Uterus (tissue), 3 donors: ENCODE measurements at regions not wholly inside any gene's neighbourhood (a gene's known extent, or its start where the extent isn't known, plus 50 kb on each side); places are given as distances from the start of the nearest gene placed in this dataset.
"Not testable (repeated sequence)": the region's sequence is repeated elsewhere in the genome, so short reads cannot be mapped to it uniquely, and the experiment has no call there.

Experiments
- DNase-seq, 2 donors: peaks; one replicate each; pipeline ENCODE4 v3.0.0-alpha.2; 2019 to 2020
- H3K27ac ChIP-seq, 2 donors: fragments of 200-600 bp; sonication (generic); 1 replicate in 1 of 2; 2 replicates in 1 of 2; pipeline ENCODE4 v1.5.1; 2016 to 2018
- H3K27me3 ChIP-seq, 2 donors: fragments of 200-600 bp; sonication (generic); one replicate each; pipeline ENCODE4 v1.5.1; 2018 to 2019; ENCODE audit warnings: control low read depth in 1 of 2
- H3K36me3 ChIP-seq, 2 donors: fragments of 200-600 bp; sonication (generic); one replicate each; pipeline ENCODE4 v1.5.1; 2019; ENCODE audit warnings: control low read depth in 1 of 2
- H3K4me1 ChIP-seq, 2 donors: fragments of 200-600 bp; sonication (generic); one replicate each; pipeline ENCODE4 v1.5.1; 2018 to 2019; ENCODE audit warnings: control low read depth in 1 of 2
- H3K4me3 ChIP-seq, 2 donors: fragments of 200-600 bp; sonication (generic); 1 replicate in 1 of 2; 2 replicates in 1 of 2; pipeline ENCODE4 v1.5.1; 2018 to 2019; ENCODE audit warnings: mild to moderate bottlenecking in 1 of 2
- H3K9me3 ChIP-seq, 2 donors: fragments of 200-600 bp; sonication (generic); one replicate each; pipeline ENCODE4 v1.5.1; 2019; ENCODE audit warnings: control low read depth in 1 of 2
- POLR2A ChIP-seq, 2 donors: fragments of 450-650 bp; IDR thresholded peaks; one replicate each; pipeline ENCODE4 v1.6.1; 2016; ENCODE audit warnings: antibody characterized with exemption in 2 of 2, mild to moderate bottlenecking in 1 of 2, moderate library complexity in 1 of 2
- intact Hi-C: fragments of 100-400 bp; cut with DNase I; formaldehyde crosslinking; loops from one replicate; pipeline ENCODE4 v1.15.1; 2023; ENCODE audit warnings: low total_unique reads
- TF ChIP-seq, protein P1 (sequence below), 4 experiments: fragments of 200-600 bp in 2 of 4; fragments of 450-650 bp in 2 of 4; sonication (generic) in 2 of 4; IDR thresholded peaks; one replicate each; pipeline ENCODE4 v1.5.1; 2016 to 2019; ENCODE audit warnings: antibody characterized with exemption in 4 of 4, mild to moderate bottlenecking in 2 of 4, moderate library complexity in 1 of 4
- donor health status: DM: yes; HTN: yes; CAD: no.

DNA sequence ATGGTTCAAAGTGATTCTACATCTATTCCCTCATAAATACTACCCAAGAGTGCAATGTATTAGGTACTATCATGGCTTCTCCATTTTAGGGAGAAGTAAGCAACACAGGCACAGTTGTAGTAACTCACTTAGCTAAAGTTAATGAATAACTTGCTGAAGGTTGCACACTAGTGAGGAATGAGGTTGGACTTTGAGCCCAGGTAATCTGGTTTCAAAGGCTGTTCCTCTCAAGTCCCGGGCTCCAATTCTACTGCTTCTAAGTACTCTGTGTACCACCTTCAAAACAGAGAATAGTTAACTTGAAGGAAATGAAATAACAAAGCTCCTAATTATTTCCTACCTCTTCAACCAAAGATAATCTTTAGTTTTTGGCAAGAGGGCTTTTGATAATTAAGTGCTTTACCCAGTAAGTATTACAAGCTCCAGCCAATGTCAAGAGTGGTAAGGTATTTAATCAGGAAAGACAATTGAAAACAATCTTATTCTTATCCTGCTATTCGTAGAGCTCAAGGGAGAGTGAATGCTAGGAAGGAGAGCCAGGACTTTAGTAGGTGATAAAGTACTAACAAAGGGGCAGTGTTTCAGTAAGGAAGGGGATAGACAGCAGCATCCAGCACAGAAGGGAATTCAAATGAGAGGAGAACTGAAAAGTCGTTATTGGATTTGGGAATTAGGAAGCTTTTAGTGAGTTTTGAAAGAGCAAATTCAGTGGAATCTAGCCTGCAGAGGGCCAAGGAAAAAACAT lies 158.2 kb upstream of the PTPRZ1 start:
- Histone ChIP-seq H3K27ac (no peak overlapping the region), H3K4me1 (no peaks in the 10 kb centered on the region), H3K9me3 (no peaks in the 10 kb centered on the region), H3K27me3 (no peaks in the 10 kb centered on the region), H3K4me3 (no peak overlapping the region), H3K36me3 (no peaks in the 10 kb centered on the region)
- intact Hi-C loops = no loop called here
- TF ChIP-seq, protein P1, sequence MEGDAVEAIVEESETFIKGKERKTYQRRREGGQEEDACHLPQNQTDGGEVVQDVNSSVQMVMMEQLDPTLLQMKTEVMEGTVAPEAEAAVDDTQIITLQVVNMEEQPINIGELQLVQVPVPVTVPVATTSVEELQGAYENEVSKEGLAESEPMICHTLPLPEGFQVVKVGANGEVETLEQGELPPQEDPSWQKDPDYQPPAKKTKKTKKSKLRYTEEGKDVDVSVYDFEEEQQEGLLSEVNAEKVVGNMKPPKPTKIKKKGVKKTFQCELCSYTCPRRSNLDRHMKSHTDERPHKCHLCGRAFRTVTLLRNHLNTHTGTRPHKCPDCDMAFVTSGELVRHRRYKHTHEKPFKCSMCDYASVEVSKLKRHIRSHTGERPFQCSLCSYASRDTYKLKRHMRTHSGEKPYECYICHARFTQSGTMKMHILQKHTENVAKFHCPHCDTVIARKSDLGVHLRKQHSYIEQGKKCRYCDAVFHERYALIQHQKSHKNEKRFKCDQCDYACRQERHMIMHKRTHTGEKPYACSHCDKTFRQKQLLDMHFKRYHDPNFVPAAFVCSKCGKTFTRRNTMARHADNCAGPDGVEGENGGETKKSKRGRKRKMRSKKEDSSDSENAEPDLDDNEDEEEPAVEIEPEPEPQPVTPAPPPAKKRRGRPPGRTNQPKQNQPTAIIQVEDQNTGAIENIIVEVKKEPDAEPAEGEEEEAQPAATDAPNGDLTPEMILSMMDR (IDR thresholded peaks at IDR 0.05) = no peak
- no peak for TF ChIP-seq POLR2A (IDR thresholded peaks at IDR 0.05)
- DNase-seq = no peak

GRCh38 chr7:121712961-121713360 lies 160.0 kb upstream of the PTPRZ1 start:
- H3K9me3 ChIP-seq, H3K27me3 ChIP-seq, H3K4me1 ChIP-seq, H3K4me3 ChIP-seq, intact Hi-C loops, DNase-seq, H3K27ac ChIP-seq, H3K36me3 ChIP-seq: not testable (repeated sequence)

DNA sequence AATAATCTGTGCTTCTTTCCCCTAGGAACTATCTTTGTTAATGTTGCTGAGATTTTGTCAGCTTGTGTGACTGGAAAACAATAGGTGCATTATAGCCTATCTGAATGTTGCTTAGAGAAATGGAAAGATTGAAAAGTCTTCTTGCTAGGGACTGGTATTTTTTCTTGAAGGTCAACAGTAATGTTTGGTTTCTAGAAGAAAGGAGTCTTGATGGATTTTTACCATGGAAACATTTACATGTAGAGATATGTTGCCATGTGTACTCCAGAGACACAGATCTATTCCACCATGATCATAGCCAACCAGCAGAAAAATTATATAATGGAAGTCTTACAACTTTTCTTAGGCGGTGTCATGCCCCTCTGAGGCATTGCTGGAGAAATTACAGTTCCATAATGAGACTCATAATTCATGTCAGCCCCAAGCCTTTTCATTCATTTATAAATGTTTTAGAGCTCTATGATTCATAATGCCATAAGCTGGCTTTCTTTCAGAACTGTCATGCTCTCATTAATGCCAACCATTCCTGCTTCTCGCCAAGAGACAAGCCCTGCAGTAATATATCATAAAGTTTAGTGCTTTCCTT lies 175.1 kb upstream of the PTPRZ1 start:
- intact Hi-C loops = no loop called here
- H3K4me1 ChIP-seq = no peaks in the 10 kb centered on the region
- TF ChIP-seq, protein P1 (IDR thresholded peaks at IDR 0.05) = no peak
- no peak for TF ChIP-seq POLR2A (IDR thresholded peaks at IDR 0.05)
- H3K27me3 ChIP-seq = no peaks in the 10 kb centered on the region
- DNase-seq = no peak
- H3K9me3 ChIP-seq = no peaks in the 10 kb centered on the region
- H3K4me3 ChIP-seq = no peak overlapping the region
- no peaks in the 10 kb centered on the region for H3K36me3 ChIP-seq
- H3K27ac ChIP-seq = no peak overlapping the region

- intact Hi-C loops = no loop called here
- Histone ChIP-seq H3K27me3 (no peaks in the 10 kb centered on the region), H3K4me1 (no peaks in the 10 kb centered on the region), H3K27ac (no peak overlapping the region), H3K36me3 (no peaks in the 10 kb centered on the region), H3K4me3 (no peak overlapping the region), H3K9me3 (no peaks in the 10 kb centered on the region)
- DNase-seq = no peak
- TF ChIP-seq POLR2A (IDR thresholded peaks at IDR 0.05) = no peak
- TF ChIP-seq, protein P1 (IDR thresholded peaks at IDR 0.05) = no peak
Observed at GRCh38 chr7:121696954-121697353, 176.0 kb upstream of the PTPRZ1 start.

GRCh38 chr7:121689749-121690148 lies 183.2 kb upstream of the PTPRZ1 start:
- Histone ChIP-seq H3K36me3 (no peaks in the 10 kb centered on the region), H3K27ac (no peak overlapping the region), H3K27me3 (no peaks in the 10 kb centered on the region), H3K4me1 (no peaks in the 10 kb centered on the region), H3K9me3 (no peaks in the 10 kb centered on the region), H3K4me3 (no peak overlapping the region)
- intact Hi-C loops = no loop called here
- no peak for DNase-seq
- TF ChIP-seq, protein P1 (IDR thresholded peaks at IDR 0.05) = no peak
- no peak for TF ChIP-seq POLR2A (IDR thresholded peaks at IDR 0.05)
